Vagina (tissue), 2 donors: ENCODE measurements at regions not wholly inside any gene's neighbourhood (a gene's known extent, or its start where the extent isn't known, plus 50 kb on each side); places are given as distances from the start of the nearest gene placed in this dataset.

Source experiments
- DNase-seq, 2 donors: peaks; one replicate each; pipeline ENCODE4 v3.0.0-alpha.2; 2017; ENCODE audit errors: extremely low spot score in 2 of 2
- H3K27ac ChIP-seq: fragments of 200-600 bp; sonication (generic); one replicate; pipeline ENCODE4 v1.5.1; 2019
- H3K27me3 ChIP-seq: fragments of 200-600 bp; sonication (generic); one replicate; pipeline ENCODE4 v1.5.1; 2019
- H3K36me3 ChIP-seq, 2 donors: fragments of 200-600 bp; sonication (generic); one replicate each; pipeline ENCODE4 v1.5.1; 2017 to 2019
- H3K4me1 ChIP-seq: fragments of 200-600 bp; sonication (generic); one replicate; pipeline ENCODE4 v1.5.1; 2019
- H3K4me3 ChIP-seq, 2 donors: fragments of 200-600 bp; sonication (generic); 1 replicate in 1 of 2; 2 replicates in 1 of 2; pipeline ENCODE4 v1.5.1; 2016 to 2019
- H3K9me3 ChIP-seq: fragments of 200-600 bp; sonication (generic); one replicate; pipeline ENCODE4 v1.5.1; 2019
- POLR2A ChIP-seq, 2 donors: fragments of 450-650 bp; IDR thresholded peaks; one replicate each; pipeline ENCODE4 v1.6.1; 2017; ENCODE audit warnings: antibody characterized with exemption in 2 of 2, mild to moderate bottlenecking in 2 of 2, moderate library complexity in 2 of 2
- POLR2AphosphoS5 ChIP-seq, 2 donors: sonication (generic); formaldehyde crosslinking; IDR thresholded peaks; one replicate each; pipeline ENCODE4 v1.9.0; 2017; ENCODE audit warnings: antibody characterized with exemption in 2 of 2, mild to moderate bottlenecking in 2 of 2, low read depth in 1 of 2; ENCODE audit not compliant: insufficient read depth in 1 of 2
- intact Hi-C: fragments of 100-400 bp; cut with DNase I; formaldehyde crosslinking; loops from one replicate; pipeline ENCODE4 v1.15.1; 2023
- TF ChIP-seq, protein P1 (sequence below), 3 experiments: fragments of 450-650 bp in 2 of 3; fragments of 200-600 bp in 1 of 3; sonication (generic) in 1 of 3; IDR thresholded peaks; one replicate each; pipeline ENCODE4 v1.5.1; 2017 to 2019; ENCODE audit warnings: antibody characterized with exemption in 3 of 3, mild to moderate bottlenecking in 2 of 3, moderate library complexity in 2 of 3

DNA sequence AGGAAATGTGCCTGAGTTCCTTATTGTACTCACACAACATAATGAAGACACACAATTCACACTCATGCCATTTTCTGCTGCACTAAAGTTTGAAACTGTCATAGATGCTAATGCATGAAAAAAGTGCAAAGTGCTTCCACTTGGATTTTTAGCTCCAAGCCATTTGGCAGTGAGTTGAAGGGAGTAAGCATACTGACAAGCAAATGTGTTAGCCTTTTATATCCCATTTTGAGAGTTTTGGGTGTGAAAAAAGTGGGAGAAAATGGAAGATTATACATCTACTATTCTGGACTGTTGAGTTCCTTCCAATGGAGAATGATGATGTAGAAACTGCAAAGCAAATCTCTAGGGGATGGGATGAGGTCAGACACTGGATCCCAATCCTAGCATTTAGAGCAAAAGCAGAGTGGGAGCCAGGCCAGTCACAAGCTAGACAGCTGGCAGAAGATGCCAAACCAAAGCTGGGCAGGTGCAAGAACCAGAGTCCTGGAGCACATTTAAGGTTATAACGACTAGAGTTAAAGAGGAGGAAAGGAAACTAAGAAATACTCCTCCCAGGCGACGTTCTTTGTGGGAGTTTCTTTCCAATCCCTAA is 216.8 kb downstream of the FBXO8 start:
- no peak for TF ChIP-seq POLR2AphosphoS5 (IDR thresholded peaks at IDR 0.05; ENCODE audit: insufficient read depth in 1 of 2, low read depth in 1 of 2)
- TF ChIP-seq POLR2A (IDR thresholded peaks at IDR 0.05) = no peak
- TF ChIP-seq, protein P1, sequence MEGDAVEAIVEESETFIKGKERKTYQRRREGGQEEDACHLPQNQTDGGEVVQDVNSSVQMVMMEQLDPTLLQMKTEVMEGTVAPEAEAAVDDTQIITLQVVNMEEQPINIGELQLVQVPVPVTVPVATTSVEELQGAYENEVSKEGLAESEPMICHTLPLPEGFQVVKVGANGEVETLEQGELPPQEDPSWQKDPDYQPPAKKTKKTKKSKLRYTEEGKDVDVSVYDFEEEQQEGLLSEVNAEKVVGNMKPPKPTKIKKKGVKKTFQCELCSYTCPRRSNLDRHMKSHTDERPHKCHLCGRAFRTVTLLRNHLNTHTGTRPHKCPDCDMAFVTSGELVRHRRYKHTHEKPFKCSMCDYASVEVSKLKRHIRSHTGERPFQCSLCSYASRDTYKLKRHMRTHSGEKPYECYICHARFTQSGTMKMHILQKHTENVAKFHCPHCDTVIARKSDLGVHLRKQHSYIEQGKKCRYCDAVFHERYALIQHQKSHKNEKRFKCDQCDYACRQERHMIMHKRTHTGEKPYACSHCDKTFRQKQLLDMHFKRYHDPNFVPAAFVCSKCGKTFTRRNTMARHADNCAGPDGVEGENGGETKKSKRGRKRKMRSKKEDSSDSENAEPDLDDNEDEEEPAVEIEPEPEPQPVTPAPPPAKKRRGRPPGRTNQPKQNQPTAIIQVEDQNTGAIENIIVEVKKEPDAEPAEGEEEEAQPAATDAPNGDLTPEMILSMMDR (IDR thresholded peaks at IDR 0.05) = no peak
- Histone ChIP-seq H3K4me1 (no peaks in the 10 kb centered on the region), H3K27ac (no peak overlapping the region), H3K9me3 (no peaks in the 10 kb centered on the region), H3K4me3 (no peak overlapping the region), H3K36me3 (no peaks in the 10 kb centered on the region), H3K27me3 (no peaks in the 10 kb centered on the region)
- no peak for DNase-seq
- intact Hi-C loops = no loop called here

DNA sequence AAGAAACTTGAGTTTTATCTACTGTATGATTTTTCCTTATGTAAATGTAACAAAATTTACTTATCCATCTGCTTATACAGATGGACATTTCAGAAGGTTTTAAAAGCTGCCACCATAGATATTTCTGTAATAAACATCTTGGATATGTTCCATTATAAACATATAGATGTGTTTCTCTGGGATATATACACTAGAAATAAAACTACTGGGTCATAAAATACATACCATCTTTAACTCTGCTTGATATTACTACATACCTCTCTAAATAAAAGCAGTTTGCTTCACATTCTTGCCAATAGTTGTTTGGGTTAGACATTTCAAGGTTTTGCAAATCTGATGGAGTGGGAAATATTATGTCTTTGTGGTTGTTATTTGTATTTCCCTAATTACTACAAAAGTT is 220.6 kb downstream of the FBXO8 start:
- TF ChIP-seq, protein P1 (IDR thresholded peaks at IDR 0.05) = no peak
- no peak for TF ChIP-seq POLR2A (IDR thresholded peaks at IDR 0.05)
- TF ChIP-seq POLR2AphosphoS5 (IDR thresholded peaks at IDR 0.05; ENCODE audit: insufficient read depth in 1 of 2, low read depth in 1 of 2) = no peak
- Histone ChIP-seq H3K4me1 (no peaks in the 10 kb centered on the region), H3K27ac (no peak overlapping the region), H3K27me3 (no peaks in the 10 kb centered on the region), H3K4me3 (no peak overlapping the region), H3K36me3 (no peaks in the 10 kb centered on the region), H3K9me3 (no peaks in the 10 kb centered on the region)
- no peak for DNase-seq
- intact Hi-C loops = no loop called here

DNA sequence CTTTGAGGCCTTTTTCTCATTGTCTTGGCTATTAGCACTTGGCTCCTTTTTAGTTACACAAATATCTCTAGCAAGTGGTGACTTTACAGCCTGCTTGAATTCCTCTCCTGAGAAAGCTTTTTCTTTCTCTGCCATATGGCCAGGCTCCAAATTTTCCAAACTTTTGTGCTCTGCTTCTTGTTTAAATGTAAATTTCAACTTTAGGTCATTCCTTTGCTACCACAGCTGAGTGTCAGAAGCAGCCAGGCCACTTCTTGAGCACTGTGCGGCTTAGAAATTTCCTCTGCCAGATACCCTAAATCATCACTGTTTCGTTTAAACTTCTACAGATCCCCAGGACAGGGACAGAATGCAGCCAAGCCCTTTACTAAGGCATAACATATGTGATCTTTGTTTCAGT is 222.4 kb downstream of the FBXO8 start:
- TF ChIP-seq POLR2AphosphoS5 (IDR thresholded peaks at IDR 0.05; ENCODE audit: insufficient read depth in 1 of 2, low read depth in 1 of 2) (no peak), POLR2A (IDR thresholded peaks at IDR 0.05) (no peak)
- TF ChIP-seq, protein P1 (IDR thresholded peaks at IDR 0.05) = no peak

DNA sequence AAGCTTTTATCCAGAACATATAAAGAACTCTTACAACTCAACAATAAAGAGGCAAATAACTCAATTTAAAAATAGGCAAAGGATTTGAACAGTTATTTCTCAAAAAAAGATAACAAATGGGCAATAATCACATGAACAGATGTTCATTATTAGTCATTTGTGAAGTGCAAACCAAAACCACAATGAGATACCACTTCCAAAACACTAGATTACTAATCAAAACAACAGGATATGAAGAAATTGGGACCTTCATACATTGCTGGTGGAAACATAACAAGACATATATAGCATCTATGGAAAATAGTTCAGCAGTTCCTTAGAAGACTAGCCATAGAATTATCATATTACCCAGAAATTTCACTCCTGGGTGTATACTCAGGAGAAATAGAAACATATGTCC is 224.6 kb downstream of the FBXO8 start:
- Histone ChIP-seq H3K9me3 (no peaks in the 10 kb centered on the region), H3K4me3 (no peak overlapping the region), H3K4me1 (no peaks in the 10 kb centered on the region), H3K27ac (no peak overlapping the region), H3K36me3 (no peaks in the 10 kb centered on the region), H3K27me3 (no peaks in the 10 kb centered on the region)
- DNase-seq = no peak
- intact Hi-C loops = no loop called here
- TF ChIP-seq, protein P1 (IDR thresholded peaks at IDR 0.05) = no peak
- TF ChIP-seq POLR2A (IDR thresholded peaks at IDR 0.05) (no peak), POLR2AphosphoS5 (IDR thresholded peaks at IDR 0.05; ENCODE audit: insufficient read depth in 1 of 2, low read depth in 1 of 2) (no peak)

More for the DNA sequence above, 222.4 kb downstream of the FBXO8 start:
- no peaks in the 10 kb centered on the region for H3K36me3 ChIP-seq
- no peaks in the 10 kb centered on the region for H3K27me3 ChIP-seq
- no peak overlapping the region for H3K4me3 ChIP-seq
- intact Hi-C loops = no loop called here
- no peak overlapping the region for H3K27ac ChIP-seq
- H3K9me3 ChIP-seq = no peaks in the 10 kb centered on the region
- DNase-seq = no peak
- no peaks in the 10 kb centered on the region for H3K4me1 ChIP-seq

DNA sequence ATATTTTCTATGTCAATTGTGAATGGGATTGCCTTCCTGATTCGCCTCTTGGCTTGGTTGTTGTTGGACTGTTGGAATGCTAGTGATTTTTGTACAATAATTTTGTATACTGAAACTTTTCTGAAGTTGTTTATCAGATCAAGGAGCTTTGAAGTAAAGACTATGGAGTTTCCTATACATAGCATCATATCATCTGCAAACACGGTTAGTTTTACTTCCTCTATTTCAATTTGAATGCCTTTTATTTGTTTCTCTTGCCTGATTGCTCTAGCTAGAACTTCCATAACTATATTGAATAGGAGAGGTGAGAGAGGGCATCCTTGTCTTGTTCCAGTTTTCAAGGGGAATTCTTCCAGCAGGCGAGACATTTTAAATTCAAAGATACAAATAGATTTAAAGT is 226.5 kb downstream of the FBXO8 start:
- intact Hi-C loops = no loop called here
- H3K36me3 ChIP-seq = no peaks in the 10 kb centered on the region
- no peaks in the 10 kb centered on the region for H3K9me3 ChIP-seq
- no peak for DNase-seq
- no peaks in the 10 kb centered on the region for H3K27me3 ChIP-seq
- H3K27ac ChIP-seq = no peak overlapping the region
- H3K4me1 ChIP-seq = no peaks in the 10 kb centered on the region
- no peak overlapping the region for H3K4me3 ChIP-seq
- no peak for TF ChIP-seq POLR2AphosphoS5 (IDR thresholded peaks at IDR 0.05; ENCODE audit: insufficient read depth in 1 of 2, low read depth in 1 of 2)
- no peak for TF ChIP-seq POLR2A (IDR thresholded peaks at IDR 0.05)
- TF ChIP-seq, protein P1 (IDR thresholded peaks at IDR 0.05) = no peak
